ENCODE measurements at regions not wholly inside any gene's neighbourhood (a gene's known extent, or its start where the extent isn't known, plus 50 kb on each side); places are given as distances from the start of the nearest gene placed in this dataset.

DNA sequence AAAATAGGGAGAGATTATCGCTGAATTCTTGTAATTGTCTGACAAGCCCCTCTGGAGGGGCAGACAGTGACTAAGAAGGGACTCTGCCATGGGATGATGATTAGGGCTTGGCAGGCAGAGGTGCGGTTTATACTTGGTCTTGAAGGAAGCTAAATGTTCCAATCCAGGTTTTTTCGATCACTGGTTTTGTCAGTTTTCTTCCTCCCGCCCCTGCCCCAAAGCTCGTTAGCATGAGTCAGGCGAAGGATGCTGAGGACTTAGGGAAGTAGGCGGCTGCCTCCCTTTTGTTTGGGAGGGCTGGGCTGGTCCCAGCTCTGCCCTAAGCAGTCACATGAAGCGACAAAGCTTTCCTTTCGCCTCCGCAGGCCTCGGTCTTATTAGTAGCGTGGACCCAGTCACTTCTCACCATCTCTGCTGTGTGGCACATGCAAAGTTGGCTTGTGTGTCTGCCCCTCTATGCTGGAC, 314.2 kb downstream of the CDC5L start:
- Histone ChIP-seq H3K27me3 (ENCODE audit: control insufficient read depth, insufficient read depth, low read length) (no peaks in the 10 kb centered on the region), H3K9ac (no peak overlapping the region), H3K4me1 (no peaks in the 10 kb centered on the region), H2AFZ (no peak overlapping the region), H3K79me2 (no peaks in the 10 kb centered on the region), H3K4me3 (ENCODE audit: low read depth, low read length) (no peak overlapping the region), H3K36me3 (ENCODE audit: control insufficient read depth, insufficient read depth, low read length) (no peaks in the 10 kb centered on the region), H3K27ac (no peak overlapping the region), H3K9me3 (ENCODE audit: control insufficient read depth, low read length) (no peaks in the 10 kb centered on the region), H3K4me2 (ENCODE audit: low read length) (no peak overlapping the region)
- TF ChIP-seq CTCF (IDR thresholded peaks at IDR 0.05) = no peak

DNA sequence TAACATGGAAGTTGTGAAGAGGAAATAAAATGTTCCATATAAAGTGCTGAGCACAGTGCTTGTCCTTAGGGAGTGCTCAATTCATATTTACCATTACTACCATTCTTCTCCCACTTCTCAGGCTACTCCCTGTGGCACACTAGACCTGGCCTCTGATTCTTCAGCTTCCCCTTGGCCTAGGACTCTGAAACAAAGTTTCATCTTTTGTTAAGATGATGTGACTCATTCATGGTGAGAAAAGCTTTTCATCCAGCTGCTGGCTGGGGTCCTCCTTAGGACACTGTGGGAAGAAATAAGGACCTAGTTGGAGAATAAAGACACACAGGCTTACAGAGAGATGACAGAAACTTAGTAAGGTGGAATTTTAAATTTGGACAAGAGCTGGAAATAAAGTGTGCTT, 314.8 kb downstream of the CDC5L start:
- no peaks in the 10 kb centered on the region for H3K9me3 ChIP-seq (ENCODE audit: control insufficient read depth, low read length)
- no peak overlapping the region for H3K27ac ChIP-seq
- H3K4me2 ChIP-seq (ENCODE audit: low read length) = no peak overlapping the region
- TF ChIP-seq CTCF (IDR thresholded peaks at IDR 0.05) = no peak
- H3K36me3 ChIP-seq (ENCODE audit: control insufficient read depth, insufficient read depth, low read length) = no peaks in the 10 kb centered on the region
- H3K79me2 ChIP-seq = no peaks in the 10 kb centered on the region
- H2AFZ ChIP-seq = no peak overlapping the region
- no peaks in the 10 kb centered on the region for H3K27me3 ChIP-seq (ENCODE audit: control insufficient read depth, insufficient read depth, low read length)
- H3K4me1 ChIP-seq = no peaks in the 10 kb centered on the region
- no peak overlapping the region for H3K4me3 ChIP-seq (ENCODE audit: low read depth, low read length)
- no peak overlapping the region for H3K9ac ChIP-seq

DNA sequence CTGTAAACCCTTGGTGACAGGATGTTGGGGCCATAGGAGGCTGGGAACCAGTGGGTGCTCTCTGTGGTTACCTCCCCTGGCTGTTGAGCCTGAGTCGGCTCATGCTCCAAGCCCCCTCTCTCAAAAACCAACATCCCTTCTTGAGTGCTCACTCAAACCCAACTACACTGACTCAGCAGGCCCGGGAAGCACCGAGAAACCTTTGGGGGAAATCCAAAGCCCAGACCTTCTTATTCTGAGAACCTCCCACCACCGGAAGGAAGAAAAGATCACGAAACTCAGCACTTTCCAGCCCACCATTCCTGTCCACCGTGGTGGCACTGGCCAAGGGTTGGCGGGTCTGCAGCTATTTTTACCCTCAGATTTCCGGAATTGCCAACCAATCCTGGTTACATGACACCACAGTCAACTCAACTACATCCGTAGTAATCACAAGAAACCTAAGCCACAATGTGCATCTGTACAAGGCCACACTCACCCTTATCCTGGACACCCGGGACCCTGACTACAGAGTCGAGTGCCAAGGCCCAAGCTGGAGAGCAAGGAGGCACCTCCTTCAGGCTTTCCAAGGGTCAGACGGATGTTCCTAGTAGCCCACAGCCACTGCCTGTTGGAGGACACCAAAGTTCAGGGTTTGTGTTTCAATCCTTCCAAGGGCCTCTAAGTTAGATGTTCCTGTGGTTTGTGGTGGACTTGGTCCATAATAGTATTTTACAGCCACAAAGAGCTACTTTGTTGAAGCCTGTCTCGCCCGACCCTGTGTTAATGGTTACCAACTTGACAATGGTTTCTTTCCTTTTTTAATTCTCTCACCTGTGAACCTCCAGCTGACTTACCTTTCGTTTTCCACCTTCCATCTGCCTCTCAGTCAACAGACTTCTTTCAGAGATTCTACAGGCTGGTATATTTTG, 317.0 kb downstream of the CDC5L start:
- H3K9me3 ChIP-seq (ENCODE audit: control insufficient read depth, low read length) = no peaks in the 10 kb centered on the region
- no peaks in the 10 kb centered on the region for H3K79me2 ChIP-seq
- TF ChIP-seq CTCF (IDR thresholded peaks at IDR 0.05) = no peak
- no peak overlapping the region for H2AFZ ChIP-seq
- no peak overlapping the region for H3K27ac ChIP-seq
- no peaks in the 10 kb centered on the region for H3K36me3 ChIP-seq (ENCODE audit: control insufficient read depth, insufficient read depth, low read length)
- H3K9ac ChIP-seq = no peak overlapping the region
- H3K4me1 ChIP-seq = no peaks in the 10 kb centered on the region
- no peak overlapping the region for H3K4me2 ChIP-seq (ENCODE audit: low read length)
- no peak overlapping the region for H3K4me3 ChIP-seq (ENCODE audit: low read depth, low read length)
- no peaks in the 10 kb centered on the region for H3K27me3 ChIP-seq (ENCODE audit: control insufficient read depth, insufficient read depth, low read length)

DNA sequence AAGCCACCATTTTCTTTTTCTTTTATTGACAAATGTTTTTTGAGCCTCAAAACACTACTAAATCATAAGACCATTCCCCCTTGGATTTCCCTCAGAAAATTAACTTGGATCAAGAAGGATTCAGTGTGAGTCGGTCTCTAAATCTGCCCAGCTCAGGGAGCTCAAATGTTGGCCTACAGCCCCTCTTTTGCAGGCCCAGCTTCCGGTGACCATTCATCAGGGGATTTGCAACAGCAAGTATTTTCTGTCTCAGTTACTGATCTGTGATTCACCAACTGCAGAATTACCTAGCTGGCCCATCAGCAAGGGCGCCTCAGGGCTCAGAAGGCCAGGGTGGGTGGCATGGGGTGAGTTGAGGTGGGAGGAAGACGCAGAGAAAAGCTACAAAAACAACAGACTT, 318.1 kb downstream of the CDC5L start:
- Histone ChIP-seq H2AFZ (no peak overlapping the region), H3K4me1 (no peaks in the 10 kb centered on the region), H3K9ac (no peak overlapping the region), H3K9me3 (ENCODE audit: control insufficient read depth, low read length) (no peaks in the 10 kb centered on the region), H3K4me3 (ENCODE audit: low read depth, low read length) (no peak overlapping the region), H3K4me2 (ENCODE audit: low read length) (no peak overlapping the region), H3K27ac (no peak overlapping the region), H3K27me3 (ENCODE audit: control insufficient read depth, insufficient read depth, low read length) (no peaks in the 10 kb centered on the region), H3K36me3 (ENCODE audit: control insufficient read depth, insufficient read depth, low read length) (no peaks in the 10 kb centered on the region), H3K79me2 (no peaks in the 10 kb centered on the region)
- TF ChIP-seq CTCF (IDR thresholded peaks at IDR 0.05) = no peak

DNA sequence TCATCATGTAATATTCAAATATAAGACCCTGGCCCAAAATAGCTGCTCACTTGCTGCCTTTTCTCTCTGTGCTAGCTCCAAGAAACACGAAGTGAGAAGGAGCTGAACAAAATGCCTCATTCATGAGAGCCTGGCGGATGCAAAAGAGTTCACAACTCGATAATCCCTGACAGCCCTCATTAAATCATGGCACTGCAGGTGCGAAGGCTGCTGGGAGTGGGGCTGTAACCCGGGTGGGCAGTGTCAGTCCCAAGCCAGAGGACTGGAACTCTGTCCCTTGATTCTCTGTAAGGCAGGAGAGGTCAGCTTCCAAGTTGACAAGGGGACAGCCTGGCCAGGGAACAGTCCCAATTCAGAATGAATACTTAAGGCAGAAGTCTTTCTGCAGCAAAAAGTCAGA, 318.5 kb downstream of the CDC5L start:
- H3K36me3 ChIP-seq (ENCODE audit: control insufficient read depth, insufficient read depth, low read length) = no peaks in the 10 kb centered on the region
- no peak for TF ChIP-seq CTCF (IDR thresholded peaks at IDR 0.05)
- no peak overlapping the region for H3K4me2 ChIP-seq (ENCODE audit: low read length)
- H3K9ac ChIP-seq = no peak overlapping the region
- no peaks in the 10 kb centered on the region for H3K79me2 ChIP-seq
- H3K4me3 ChIP-seq (ENCODE audit: low read depth, low read length) = no peak overlapping the region
- H3K27me3 ChIP-seq (ENCODE audit: control insufficient read depth, insufficient read depth, low read length) = no peaks in the 10 kb centered on the region
- H3K9me3 ChIP-seq (ENCODE audit: control insufficient read depth, low read length) = no peaks in the 10 kb centered on the region
- no peak overlapping the region for H2AFZ ChIP-seq
- no peaks in the 10 kb centered on the region for H3K4me1 ChIP-seq
- no peak overlapping the region for H3K27ac ChIP-seq
